ENCODE measurements at regions not wholly inside any gene's neighbourhood (a gene's known extent, or its start where the extent isn't known, plus 50 kb on each side); places are given as distances from the start of the nearest gene placed in this dataset.
"Not testable (repeated sequence)": the region's sequence is repeated elsewhere in the genome, so short reads cannot be mapped to it uniquely, and the experiment has no call there.

GRCh38 chr5:107020626-107021025 lies 650.1 kb downstream of the EFNA5 start:
- FAIRE-seq (no peak), DNase-seq (ENCODE audit: low spot score in 2 of 2) (no peak)

- FAIRE-seq, result no peak
- no peak for DNase-seq (ENCODE audit: low spot score in 2 of 2)
These were observed 653.1 kb downstream of the EFNA5 start for GRCh38 chr5:107017616-107018015.

- DNase-seq (ENCODE audit: low spot score in 2 of 2), result no peak
- no peak for FAIRE-seq
These were observed 658.4 kb downstream of the EFNA5 start for GRCh38 chr5:107012371-107012770.

- no peak for FAIRE-seq
These were observed 659.1 kb downstream of the EFNA5 start for GRCh38 chr5:107011605-107012004.

GRCh38 chr5:107010060-107010459 lies 660.7 kb downstream of the EFNA5 start:
- FAIRE-seq, result no peak
- no peak for DNase-seq (ENCODE audit: low spot score in 2 of 2)

More at GRCh38 chr5:107011605-107012004, 659.1 kb downstream of the EFNA5 start:
- DNase-seq (ENCODE audit: low spot score in 2 of 2), result no peak

- no peak for DNase-seq (ENCODE audit: low spot score in 2 of 2)
- FAIRE-seq, result no peak
These were observed 665.1 kb downstream of the EFNA5 start for GRCh38 chr5:107005653-107006052.

- DNase-seq (ENCODE audit: low spot score in 2 of 2) (no peak), FAIRE-seq (no peak)
These were observed 665.6 kb downstream of the EFNA5 start for GRCh38 chr5:107005161-107005560.

GRCh38 chr5:107002115-107002514 lies 668.6 kb downstream of the EFNA5 start:
- no peak for FAIRE-seq

GRCh38 chr5:106999506-106999905 lies 671.2 kb downstream of the EFNA5 start:
- FAIRE-seq, result not testable (repeated sequence)

More at GRCh38 chr5:107002115-107002514, 668.6 kb downstream of the EFNA5 start:
- no peak for DNase-seq (ENCODE audit: low spot score in 2 of 2)

GRCh38 chr5:106986006-106986405 lies 684.7 kb downstream of the EFNA5 start:
- FAIRE-seq, result no peak
- DNase-seq (ENCODE audit: low spot score in 2 of 2), result no peak

More at GRCh38 chr5:106999506-106999905, 671.2 kb downstream of the EFNA5 start:
- DNase-seq (ENCODE audit: low spot score in 2 of 2), result not testable (repeated sequence)

GRCh38 chr5:106985174-106985573 lies 685.6 kb downstream of the EFNA5 start:
- FAIRE-seq (no peak), DNase-seq (ENCODE audit: low spot score in 2 of 2) (no peak)

GRCh38 chr5:106979178-106979577 lies 691.6 kb downstream of the EFNA5 start:
- DNase-seq (ENCODE audit: low spot score in 2 of 2); FAIRE-seq: not testable (repeated sequence)

- DNase-seq (ENCODE audit: low spot score in 2 of 2); FAIRE-seq: not testable (repeated sequence)
These were observed 692.1 kb downstream of the EFNA5 start for GRCh38 chr5:106978582-106979165.

- DNase-seq (ENCODE audit: low spot score in 2 of 2) (no peak), FAIRE-seq (no peak)
These were observed 694.4 kb downstream of the EFNA5 start for GRCh38 chr5:106976363-106976762.

GRCh38 chr5:106974272-106974671 lies 696.5 kb downstream of the EFNA5 start:
- FAIRE-seq (no peak), DNase-seq (ENCODE audit: low spot score in 2 of 2) (no peak)

- FAIRE-seq (no peak), DNase-seq (ENCODE audit: low spot score in 2 of 2) (no peak)
These were observed 703.9 kb downstream of the EFNA5 start for GRCh38 chr5:106966686-106967315.

- DNase-seq (ENCODE audit: low spot score in 2 of 2) (no peak), FAIRE-seq (no peak)
These were observed 706.6 kb downstream of the EFNA5 start for GRCh38 chr5:106964132-106964531.

GRCh38 chr5:106963630-106964029 lies 707.1 kb downstream of the EFNA5 start:
- no peak for FAIRE-seq
- DNase-seq (ENCODE audit: low spot score in 2 of 2), result no peak

GRCh38 chr5:106962464-106963230 lies 708.1 kb downstream of the EFNA5 start:
- no peak for FAIRE-seq
- no peak for DNase-seq (ENCODE audit: low spot score in 2 of 2)

- FAIRE-seq (no peak), DNase-seq (ENCODE audit: low spot score in 2 of 2) (no peak)
These were observed 711.4 kb downstream of the EFNA5 start for GRCh38 chr5:106959387-106959786.

GRCh38 chr5:106957336-106957735 lies 713.4 kb downstream of the EFNA5 start:
- FAIRE-seq, result no peak
- no peak for DNase-seq (ENCODE audit: low spot score in 2 of 2)
